Activated CD8-positive, alpha-beta memory T cell treated with anti-CD3 and anti-CD28 coated beads for 36 hours (primary cell): ENCODE measurements at regions not wholly inside any gene's neighbourhood (a gene's known extent, or its start where the extent isn't known, plus 50 kb on each side); places are given as distances from the start of the nearest gene placed in this dataset.
"Not testable (repeated sequence)": the region's sequence is repeated elsewhere in the genome, so short reads cannot be mapped to it uniquely, and the experiment has no call there.

ENCODE experiments used
- CTCF ChIA-PET: fragments of 350-600 bp; sonication (Branson Sonifier 250); formaldehyde crosslinking; loops from one replicate; lab custom pipeline; 2021; ENCODE audit warnings: antibody characterized with exemption; lab: Charles Lee
- POLR2A ChIA-PET: fragments of 350-600 bp; sonication (Branson Sonifier 250); formaldehyde crosslinking; loops from one replicate; lab custom pipeline; 2021; ENCODE audit warnings: antibody characterized with exemption; lab: Charles Lee

- ChIA-PET CTCF (no interaction called here), POLR2A (no interaction called here)
These were observed 412.9 kb upstream of the CCNH start for GRCh38 chr5:87825583-87825982.

DNA sequence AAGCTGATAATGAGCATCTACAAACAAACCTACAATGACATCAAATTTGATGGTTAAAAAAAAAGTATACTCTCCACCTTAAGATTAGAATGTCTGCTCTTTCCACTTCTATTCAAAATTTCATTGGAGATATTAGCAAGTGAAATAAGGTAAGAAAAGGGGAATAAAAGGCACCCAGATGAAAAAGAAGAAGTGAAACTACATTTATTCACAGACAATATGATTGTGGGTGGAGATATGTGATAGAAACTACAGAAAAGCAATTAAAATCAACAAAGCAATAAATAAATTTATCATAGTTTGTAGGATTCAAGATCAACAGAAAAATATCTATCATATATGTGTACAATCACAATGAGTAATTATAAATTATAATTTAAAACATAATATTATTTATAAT is 395.1 kb upstream of the CCNH start:
- POLR2A ChIA-PET: no interaction called here
- CTCF ChIA-PET: no interaction called here

DNA sequence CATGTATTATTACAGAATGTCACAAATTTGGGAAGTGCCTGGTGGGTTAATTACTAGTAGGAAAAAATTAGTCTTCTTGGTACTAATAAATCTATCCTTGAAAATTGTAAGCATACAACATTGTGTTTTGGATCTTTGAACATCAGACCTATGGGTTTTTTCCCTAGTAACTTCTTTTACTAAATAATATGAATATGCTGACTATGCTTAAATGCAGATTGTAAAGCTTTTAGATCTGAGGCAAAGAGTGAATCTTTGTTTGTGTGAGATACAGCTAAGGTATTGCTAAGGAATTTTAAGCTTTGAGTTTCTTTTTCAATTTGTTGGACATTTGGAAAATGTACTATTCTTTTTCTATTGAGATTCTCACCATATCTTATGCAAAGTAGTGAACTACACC is 390.6 kb upstream of the CCNH start:
- ChIA-PET POLR2A (no interaction called here), CTCF (no interaction called here)

GRCh38 chr5:87791869-87792268 is 379.1 kb upstream of the CCNH start:
- ChIA-PET CTCF (interaction anchor here (0.7 kb wide), 1 partner anchor 10 kb away, joined by 3 read pairs; no protein-coding TSS in a partner anchor), POLR2A (no interaction called here)

GRCh38 chr5:87788416-87788815 is 375.7 kb upstream of the CCNH start:
- CTCF ChIA-PET: interaction anchor here (0.7 kb wide), 1 partner anchor 61 kb away, joined by 3 read pairs; no protein-coding TSS in a partner anchor
- POLR2A ChIA-PET: interaction anchor here (0.6 kb wide), 1 partner anchor 941 kb away, joined by 5 read pairs; no protein-coding TSS in a partner anchor

DNA sequence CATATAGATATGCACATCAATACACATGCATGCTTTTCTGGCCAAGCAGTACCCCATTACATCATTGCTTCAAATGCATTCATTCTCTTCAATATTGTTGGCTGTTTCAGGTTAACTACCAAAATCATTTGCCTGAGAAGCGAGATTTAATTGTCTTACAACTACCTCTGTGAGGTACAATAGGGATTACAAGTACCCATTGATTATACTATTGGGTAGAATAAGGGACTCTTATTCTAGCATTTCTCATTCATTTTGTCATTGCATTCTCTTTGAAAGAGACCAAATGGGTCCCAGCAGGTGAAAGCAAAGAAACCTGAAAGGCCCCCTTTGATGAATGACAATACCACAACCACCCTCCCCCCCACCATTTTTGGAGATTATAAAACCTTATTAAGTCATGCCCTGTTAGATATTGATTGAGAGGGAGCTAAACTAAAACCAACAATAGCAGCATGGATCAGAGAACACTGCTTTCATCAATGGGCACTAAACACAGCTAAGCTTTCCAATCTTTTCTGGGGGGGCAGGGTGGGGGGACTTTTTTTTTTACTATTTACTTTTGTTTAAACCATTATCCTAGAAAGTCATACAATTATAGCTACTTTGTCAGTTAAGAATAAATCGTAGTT is 375.0 kb upstream of the CCNH start:
- CTCF ChIA-PET: interaction anchor here (0.7 kb wide), 1 partner anchor 60 kb away, joined by 3 read pairs; no protein-coding TSS in a partner anchor
- POLR2A ChIA-PET: no interaction called here

DNA sequence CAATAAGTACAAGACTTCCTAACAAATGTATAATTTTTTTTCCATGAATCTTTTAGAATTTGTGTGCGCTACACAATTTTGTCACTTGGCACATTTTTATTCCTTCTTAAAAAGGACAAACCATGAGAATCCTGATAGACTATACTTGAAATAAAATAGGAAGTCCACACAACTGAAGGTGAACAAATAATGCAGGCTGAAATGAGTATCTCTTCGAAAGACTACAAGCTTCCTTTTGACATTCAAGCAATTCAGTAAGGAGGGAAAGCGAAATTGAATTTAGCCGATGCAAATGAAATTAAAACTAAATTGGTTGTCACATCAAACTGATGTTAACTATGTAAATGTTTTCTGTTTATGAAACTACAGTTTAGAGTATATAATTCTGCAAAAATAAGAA is 374.4 kb upstream of the CCNH start:
- ChIA-PET POLR2A (no interaction called here), CTCF (no interaction called here)

GRCh38 chr5:87786471-87786870 is 373.7 kb upstream of the CCNH start:
- ChIA-PET POLR2A (no interaction called here), CTCF (interaction anchor here (1.1 kb wide), 1 partner anchor 894 kb away, joined by 3 read pairs; no protein-coding TSS in a partner anchor)

DNA sequence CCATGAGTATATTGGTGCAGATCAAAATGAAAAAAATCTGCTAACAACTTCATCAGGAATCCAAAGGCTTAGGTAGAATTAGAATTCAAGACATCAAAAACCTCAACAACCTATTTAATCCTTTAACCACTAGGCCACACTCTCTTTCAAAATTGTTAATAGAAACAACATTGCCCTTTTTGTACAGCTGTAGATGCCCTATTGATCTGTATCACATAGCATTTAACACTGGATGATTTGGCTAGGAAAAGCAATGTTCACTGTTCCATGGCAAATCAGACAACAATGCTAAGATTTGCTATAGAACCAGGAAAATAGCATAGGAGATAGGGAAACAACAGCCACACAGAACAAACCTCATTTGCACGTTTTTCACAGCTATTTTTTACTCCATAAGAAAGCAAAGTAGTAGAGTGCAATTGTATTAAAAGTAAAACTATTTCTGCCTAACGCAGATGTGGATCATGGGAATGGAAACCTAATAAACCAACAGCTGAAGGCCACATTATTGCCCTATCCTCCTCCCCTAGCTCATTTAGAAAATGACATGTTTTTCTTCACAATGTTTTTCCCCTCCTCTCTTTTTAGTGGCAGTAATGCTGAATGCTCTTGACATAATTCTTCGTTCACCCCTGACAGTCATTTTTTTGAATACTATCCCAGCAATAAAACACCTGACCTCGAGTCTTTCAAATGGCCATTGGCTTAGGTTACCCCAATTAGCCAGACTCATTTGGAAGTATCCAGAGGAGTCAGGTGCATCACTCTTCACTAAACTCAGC is 373.0 kb upstream of the CCNH start:
- CTCF ChIA-PET: interaction anchor here (1.0 to 1.1 kb wide), 2 partner anchors 880 to 894 kb away, joined by 3 read pairs; no protein-coding TSS in a partner anchor

DNA sequence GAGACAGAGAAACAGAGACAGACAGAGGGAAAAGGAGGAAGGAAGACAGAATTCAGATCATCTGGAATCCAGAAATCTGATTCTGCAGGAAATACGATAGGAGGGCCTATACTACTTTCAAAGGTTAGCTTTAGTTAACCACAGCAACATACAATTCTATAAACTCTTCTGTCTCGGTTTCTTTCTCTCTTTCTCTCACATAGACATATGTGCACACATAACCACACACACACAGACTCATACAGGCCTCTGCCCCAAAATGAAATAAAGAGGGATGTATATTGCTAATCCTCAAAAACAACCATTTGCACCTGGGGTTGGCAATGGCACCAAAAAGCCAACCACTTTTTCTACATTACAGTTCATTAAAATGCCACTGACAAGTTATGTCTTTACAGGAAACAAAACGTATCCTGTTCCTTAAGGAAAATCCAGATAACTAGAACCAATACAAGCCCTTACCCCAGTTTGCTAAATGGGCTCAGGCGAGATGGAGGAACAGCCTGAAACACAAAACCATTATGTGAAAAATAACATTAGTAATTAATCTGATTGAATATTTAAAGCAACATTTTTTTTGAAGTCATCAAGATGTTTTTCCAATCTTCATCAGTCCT is 372.3 kb upstream of the CCNH start:
- POLR2A ChIA-PET: no interaction called here
- CTCF ChIA-PET: interaction anchor here (1.0 kb wide), 1 partner anchor 881 kb away, joined by 3 read pairs; no protein-coding TSS in a partner anchor

More for the DNA sequence above, 373.0 kb upstream of the CCNH start:
- POLR2A ChIA-PET: no interaction called here

DNA sequence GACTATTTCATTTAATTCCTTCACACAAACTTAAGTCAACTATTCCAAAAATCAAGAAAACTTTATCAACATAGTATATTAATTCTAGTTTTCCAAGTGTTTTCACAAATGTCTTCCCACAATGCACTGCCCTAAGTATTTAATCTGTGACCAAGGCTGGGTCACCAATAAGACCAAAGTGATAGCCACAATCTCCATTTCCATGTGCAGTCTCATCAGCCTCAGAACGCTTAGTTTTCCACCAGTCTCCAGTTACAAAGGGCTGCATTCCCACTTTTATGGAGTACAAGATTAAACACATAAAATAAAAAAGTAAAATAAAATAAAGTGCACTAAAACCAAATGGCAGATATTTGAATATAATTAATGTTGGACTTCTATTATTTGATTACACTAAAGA is 371.6 kb upstream of the CCNH start:
- ChIA-PET CTCF (no interaction called here), POLR2A (no interaction called here)

GRCh38 chr5:87782916-87783315 is 370.2 kb upstream of the CCNH start:
- ChIA-PET POLR2A (no interaction called here), CTCF (interaction anchor here (3.1 kb wide), 1 partner anchor 908 kb away, joined by 28 read pairs; no protein-coding TSS in a partner anchor)

GRCh38 chr5:87781976-87782375 is 369.2 kb upstream of the CCNH start:
- POLR2A ChIA-PET: no interaction called here
- CTCF ChIA-PET: interaction anchor here (0.8 to 3.1 kb wide), 5 partner anchors 8 to 908 kb away, joined by 3 to 28 read pairs (median 4); no protein-coding TSS in a partner anchor

- ChIA-PET CTCF (interaction anchor here (0.6 to 3.1 kb wide), 9 partner anchors 9 to 942 kb away, joined by 3 to 28 read pairs (median 3); no protein-coding TSS in a partner anchor), POLR2A (no interaction called here)
These were observed 368.4 kb upstream of the CCNH start for GRCh38 chr5:87780831-87781760.

DNA sequence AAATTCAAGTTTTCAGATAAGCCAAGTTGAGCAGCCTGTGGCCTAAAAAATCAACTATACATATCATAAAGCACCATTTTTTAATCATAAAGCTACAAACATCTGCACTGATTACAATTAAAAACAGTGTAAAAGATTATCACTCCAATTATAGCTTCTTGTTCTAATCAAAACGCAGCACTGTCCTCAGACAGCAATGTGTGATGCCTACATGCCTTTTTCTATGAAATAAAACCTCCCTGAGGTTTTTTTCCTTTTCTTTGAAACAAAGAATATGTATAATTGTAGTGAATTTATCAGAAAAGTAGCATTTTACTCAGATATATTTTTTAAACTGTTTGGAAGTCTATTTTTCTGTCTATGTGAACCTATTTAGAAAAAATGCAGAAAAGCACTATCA is 366.1 kb upstream of the CCNH start:
- ChIA-PET POLR2A (no interaction called here), CTCF (interaction anchor here (1.2 kb wide), 1 partner anchor 901 kb away, joined by 4 read pairs; no protein-coding TSS in a partner anchor)

DNA sequence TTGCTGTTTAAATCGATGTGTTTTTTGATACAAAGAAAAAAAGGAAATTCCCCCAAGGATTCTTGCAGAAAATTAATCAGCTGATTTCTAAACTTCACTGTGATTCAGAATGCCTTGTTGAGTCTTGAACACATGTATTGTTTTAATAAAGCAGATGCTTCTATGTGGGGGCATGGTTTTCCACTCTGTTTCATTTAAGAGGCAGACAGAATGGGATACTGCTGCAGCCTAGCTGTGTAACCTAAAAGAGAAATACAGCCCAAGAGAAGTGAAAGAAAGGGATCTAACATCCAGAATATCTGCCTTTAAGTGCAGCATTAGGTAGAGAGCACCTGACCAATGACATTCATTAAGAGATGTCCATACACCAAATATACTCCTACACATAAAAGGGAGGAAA is 365.1 kb upstream of the CCNH start:
- ChIA-PET CTCF (no interaction called here), POLR2A (no interaction called here)

GRCh38 chr5:87776785-87777184 is 364.1 kb upstream of the CCNH start:
- ChIA-PET CTCF (no interaction called here), POLR2A (no interaction called here)

DNA sequence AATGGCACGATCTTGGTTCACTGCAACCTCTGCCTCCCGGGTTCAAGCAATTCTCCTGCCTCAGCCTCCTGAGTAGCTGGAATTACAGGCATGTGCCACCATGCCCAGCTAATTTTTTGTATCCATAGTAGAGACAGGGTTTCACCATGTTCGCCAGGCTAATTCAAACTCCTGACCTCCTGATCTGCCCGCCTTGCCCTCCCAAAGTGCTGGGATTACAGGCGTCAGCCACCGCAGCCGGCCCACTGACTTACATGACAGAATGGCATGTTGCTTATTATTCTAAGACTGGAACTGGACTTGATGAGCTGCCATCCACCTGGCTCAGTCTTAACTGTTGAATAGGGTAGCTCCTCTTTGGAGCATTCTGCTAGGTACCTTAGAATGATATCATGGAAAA is 363.6 kb upstream of the CCNH start:
- POLR2A ChIA-PET, CTCF ChIA-PET: not testable (repeated sequence)

DNA sequence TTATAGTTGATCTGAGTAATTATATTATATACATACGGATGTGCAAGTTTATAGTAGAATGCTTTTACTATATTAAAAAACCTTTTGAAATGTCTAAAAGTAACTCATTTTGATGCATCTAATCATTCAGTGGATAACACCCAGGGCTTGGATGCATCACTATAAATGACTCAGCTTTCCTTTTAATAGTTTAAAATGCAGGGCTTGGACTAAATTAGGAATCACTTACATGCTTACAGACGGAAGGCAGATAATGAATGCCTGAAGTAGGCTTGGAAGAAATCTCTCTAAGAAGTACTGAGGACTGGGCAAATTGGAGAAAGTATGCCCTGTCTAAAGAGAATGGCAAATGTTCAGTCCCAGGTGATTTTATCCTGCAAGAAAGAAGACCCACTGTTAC is 362.5 kb upstream of the CCNH start:
- ChIA-PET CTCF (no interaction called here), POLR2A (no interaction called here)
